ENCODE measurements at regions not wholly inside any gene's neighbourhood (a gene's known extent, or its start where the extent isn't known, plus 50 kb on each side); places are given as distances from the start of the nearest gene placed in this dataset.
A peak's percentile ranks its signal among the peaks of the same experiment; 100 is the strongest.
"Not testable (repeated sequence)": the region's sequence is repeated elsewhere in the genome, so short reads cannot be mapped to it uniquely, and the experiment has no call there.

- no peak for DNase-seq
Measured at GRCh38 chr10:9331583-9332008, 1277.1 kb downstream of the GATA3 start.

GRCh38 chr10:9334270-9334669, 1279.8 kb downstream of the GATA3 start:
- no peak for DNase-seq

GRCh38 chr10:9339716-9340115, 1285.2 kb downstream of the GATA3 start:
- no peak for DNase-seq

- DNase-seq = peak in 1 of 14 donors; percentile 1
Measured at GRCh38 chr10:9342885-9343570, 1288.5 kb downstream of the GATA3 start.

- not testable (repeated sequence) for DNase-seq
Measured at GRCh38 chr10:9347933-9348332, 1293.4 kb downstream of the GATA3 start.

- DNase-seq = no peak
Measured at GRCh38 chr10:9357471-9357870, 1303.0 kb downstream of the GATA3 start.

GRCh38 chr10:9362721-9363120, 1308.2 kb downstream of the GATA3 start:
- DNase-seq = no peak

- DNase-seq = no peak
Measured at GRCh38 chr10:9379183-9379582, 1324.7 kb downstream of the GATA3 start.

GRCh38 chr10:9381733-9382532, 1327.4 kb downstream of the GATA3 start:
- no peak for DNase-seq

- DNase-seq = no peak
Measured at GRCh38 chr10:9382533-9382866, 1328.0 kb downstream of the GATA3 start.

- DNase-seq = no peak
Measured at GRCh38 chr10:9390516-9390915, 1336.0 kb downstream of the GATA3 start.

- DNase-seq = no peak
Measured at GRCh38 chr10:9399275-9399983, 1344.9 kb downstream of the GATA3 start.

GRCh38 chr10:9402067-9402466, 1347.6 kb downstream of the GATA3 start:
- not testable (repeated sequence) for DNase-seq

GRCh38 chr10:9402507-9403195, 1348.2 kb downstream of the GATA3 start:
- DNase-seq = not testable (repeated sequence)

GRCh38 chr10:9407201-9407600, 1352.7 kb downstream of the GATA3 start:
- not testable (repeated sequence) for DNase-seq

- no peak for DNase-seq
Measured at GRCh38 chr10:9416331-9416730, 1361.8 kb downstream of the GATA3 start.

- no peak for DNase-seq
Measured at GRCh38 chr10:9419757-9420156, 1365.3 kb downstream of the GATA3 start.

GRCh38 chr10:9427209-9427608, 1372.7 kb downstream of the GATA3 start:
- DNase-seq = no peak

- DNase-seq = no peak
Measured at GRCh38 chr10:9437131-9437530, 1382.6 kb downstream of the GATA3 start.

- DNase-seq = no peak
Measured at GRCh38 chr10:9443758-9444157, 1389.3 kb downstream of the GATA3 start.

GRCh38 chr10:9449530-9449929, 1395.0 kb downstream of the GATA3 start:
- DNase-seq = no peak

GRCh38 chr10:9450801-9451200, 1396.3 kb downstream of the GATA3 start:
- no peak for DNase-seq
